Colon (tissue), 2 donors: ENCODE measurements at regions not wholly inside any gene's neighbourhood (a gene's known extent, or its start where the extent isn't known, plus 50 kb on each side); places are given as distances from the start of the nearest gene placed in this dataset.
"Not testable (repeated sequence)": the region's sequence is repeated elsewhere in the genome, so short reads cannot be mapped to it uniquely, and the experiment has no call there.

ENCODE experiments used
- FAIRE-seq: peaks from 2 replicates; lab custom pipeline; 2012; peaks lifted over from hg19 to GRCh38; lab: Jason Lieb, UNC
- donor health status: control.
- donor health status: control.

DNA sequence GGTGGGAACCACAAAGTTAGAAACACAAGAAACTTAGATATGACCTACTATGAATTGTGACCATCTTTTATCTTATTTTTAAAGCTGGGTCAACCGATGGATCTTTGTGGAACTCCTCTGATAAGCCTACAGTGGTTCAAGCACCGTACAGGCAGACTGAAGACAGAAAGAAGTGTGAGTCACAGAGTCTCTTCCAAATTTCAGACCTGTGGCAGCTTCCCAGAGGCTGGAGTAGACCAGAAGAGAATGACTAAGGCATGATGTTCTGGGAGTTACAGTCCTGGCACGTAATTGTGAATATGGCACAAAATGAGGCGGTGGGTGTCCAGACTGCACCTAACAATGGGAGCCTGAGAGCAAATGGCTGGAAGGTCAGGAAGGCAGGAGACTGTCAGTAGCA, 70.0 kb downstream of the LMO4 start:
- no peak for FAIRE-seq

DNA sequence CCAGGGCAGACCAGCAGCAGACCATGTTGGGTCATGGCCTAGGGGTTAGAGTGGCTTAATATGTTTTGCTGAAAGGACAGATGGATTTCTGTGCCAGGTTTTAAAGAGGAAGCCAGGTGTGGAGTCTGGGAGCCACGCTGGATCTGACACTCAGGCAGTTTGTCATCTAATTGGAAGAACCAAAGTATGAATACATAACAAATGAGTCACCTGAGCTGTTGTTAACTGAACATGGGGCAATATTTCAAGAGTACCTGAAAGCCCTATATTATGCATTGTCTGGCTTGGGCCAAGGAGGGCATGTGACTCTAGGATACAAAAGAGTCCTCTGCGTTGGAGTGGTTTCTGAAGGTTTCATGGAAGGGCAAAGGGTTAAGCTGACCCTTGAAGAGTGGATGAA, 70.6 kb downstream of the LMO4 start:
- FAIRE-seq, result no peak

DNA sequence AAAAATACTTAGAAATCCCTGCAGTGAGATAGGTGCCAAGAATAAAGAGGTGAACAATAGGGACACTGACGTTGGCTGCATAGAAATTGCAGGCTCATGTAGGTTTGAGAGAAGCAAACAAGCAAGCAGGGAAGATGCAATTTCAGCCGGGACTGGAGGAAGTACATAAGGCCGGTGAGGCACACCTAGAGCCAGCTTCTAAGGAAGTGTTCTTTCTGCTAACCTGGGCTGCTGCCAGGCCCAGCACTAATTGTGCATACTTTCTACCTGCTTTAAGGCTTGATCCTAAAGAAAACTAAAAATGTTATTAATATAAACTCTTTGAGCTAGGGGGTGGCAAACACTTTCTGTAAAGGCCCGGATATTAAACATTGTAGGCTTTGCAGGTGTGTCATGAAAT, 71.0 kb downstream of the LMO4 start:
- FAIRE-seq, result no peak

DNA sequence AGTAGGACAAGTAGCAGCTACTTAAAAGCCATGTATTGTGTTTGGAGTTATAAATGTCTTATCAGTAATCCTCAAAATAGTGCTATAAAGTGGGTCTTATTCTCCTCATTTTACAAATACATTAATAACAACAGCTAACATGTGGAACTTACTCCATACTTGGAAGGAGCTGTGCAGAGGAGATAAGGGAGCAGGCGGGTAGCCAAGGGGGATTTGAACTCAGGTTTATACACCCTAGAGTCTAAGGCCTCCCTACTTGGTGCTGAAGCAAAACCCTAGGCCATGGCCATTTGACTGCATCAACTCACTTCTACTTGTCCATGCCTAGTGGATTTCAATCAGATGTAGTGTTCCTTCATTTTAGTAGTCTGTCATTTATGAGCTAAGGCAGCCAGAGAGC, 72.1 kb downstream of the LMO4 start:
- FAIRE-seq, result no peak

DNA sequence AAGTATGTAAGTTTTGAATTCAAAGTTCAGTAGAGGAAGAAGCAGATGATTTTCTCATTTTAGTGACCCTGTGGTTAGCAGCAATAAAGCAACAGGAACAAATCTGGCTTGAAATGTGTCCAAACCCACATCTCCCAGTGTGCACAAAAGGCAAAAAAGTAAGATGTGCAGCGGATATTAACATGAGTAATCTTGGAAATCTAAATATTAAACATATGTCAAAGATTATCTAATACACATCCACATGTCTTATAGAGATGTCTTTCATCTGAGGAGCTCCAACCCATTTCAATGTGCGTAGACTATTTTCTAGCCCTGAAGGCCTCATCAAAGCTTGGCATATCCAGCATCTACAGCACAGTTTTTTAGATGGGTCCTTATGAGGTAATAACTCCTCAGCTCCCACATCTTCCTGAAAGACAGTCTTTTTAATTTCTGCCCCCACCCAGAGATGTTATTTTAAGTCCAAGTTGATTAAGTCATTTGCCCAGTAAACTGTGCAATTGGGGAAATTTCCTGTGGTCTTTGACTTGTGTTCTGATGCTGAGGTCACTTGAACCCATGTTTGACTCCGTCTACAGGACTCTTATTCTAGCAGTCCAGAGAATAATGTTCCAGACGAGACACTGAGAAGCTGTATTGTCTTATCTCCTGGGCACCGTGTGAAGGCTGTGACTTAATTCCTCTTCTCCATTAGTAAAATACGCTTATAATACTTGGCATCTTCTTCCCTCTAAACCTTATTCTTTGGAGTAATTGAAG, 73.7 kb downstream of the LMO4 start:
- no peak for FAIRE-seq

DNA sequence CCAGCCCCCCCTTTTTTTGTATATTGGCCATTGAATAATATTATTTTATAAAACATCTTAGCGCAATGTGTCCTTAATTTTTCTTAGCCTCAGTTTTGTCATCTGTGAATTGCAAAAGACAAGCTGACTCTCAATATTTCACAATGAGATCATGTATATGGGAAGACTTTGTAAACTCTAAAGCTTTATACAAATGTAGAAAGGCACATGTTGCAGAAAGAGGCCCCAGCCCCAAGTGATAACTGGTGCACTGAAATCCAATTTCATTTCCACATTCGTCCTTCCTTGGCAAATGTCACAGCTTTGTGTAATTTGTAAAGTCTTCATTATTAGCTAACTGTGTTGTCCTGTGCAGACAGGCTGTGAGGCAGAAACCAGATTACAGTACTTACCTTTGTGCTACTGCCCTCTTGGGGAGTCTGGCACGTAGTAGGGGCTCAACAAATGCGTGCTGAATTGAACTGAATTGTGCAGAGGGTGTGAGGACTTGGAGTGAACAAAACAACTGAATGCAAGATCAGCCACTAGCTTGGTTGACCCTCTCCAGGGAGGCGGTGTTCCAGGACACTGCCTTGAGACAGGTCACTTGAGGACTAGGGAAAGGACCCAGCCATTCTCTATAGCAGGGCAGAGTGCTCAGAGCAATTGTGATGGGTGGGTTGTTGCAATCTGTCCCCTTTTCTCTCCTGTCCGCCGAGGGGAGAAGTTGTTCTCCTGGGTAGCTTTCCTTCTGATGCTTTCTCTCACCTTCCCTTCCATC, 74.6 kb downstream of the LMO4 start:
- FAIRE-seq, result no peak

DNA sequence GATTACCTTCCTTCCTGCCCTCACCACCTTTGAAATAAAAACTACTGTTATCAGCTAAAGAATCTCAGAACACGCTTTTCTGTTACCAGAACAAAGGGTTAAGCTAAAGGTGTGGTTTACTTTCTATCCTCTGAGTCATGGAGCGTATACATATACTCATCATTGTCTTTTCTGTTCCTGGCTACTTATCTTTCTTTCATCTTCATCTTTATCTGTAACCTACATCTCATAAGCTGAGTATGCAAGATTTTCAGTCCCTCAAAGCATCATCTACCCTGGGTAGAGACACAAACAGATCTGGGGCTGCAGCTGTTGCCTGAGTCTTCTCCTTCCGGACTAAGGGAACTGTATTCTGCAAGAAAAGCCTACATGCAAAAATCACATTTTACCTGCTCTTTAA, 75.6 kb downstream of the LMO4 start:
- FAIRE-seq, result no peak

DNA sequence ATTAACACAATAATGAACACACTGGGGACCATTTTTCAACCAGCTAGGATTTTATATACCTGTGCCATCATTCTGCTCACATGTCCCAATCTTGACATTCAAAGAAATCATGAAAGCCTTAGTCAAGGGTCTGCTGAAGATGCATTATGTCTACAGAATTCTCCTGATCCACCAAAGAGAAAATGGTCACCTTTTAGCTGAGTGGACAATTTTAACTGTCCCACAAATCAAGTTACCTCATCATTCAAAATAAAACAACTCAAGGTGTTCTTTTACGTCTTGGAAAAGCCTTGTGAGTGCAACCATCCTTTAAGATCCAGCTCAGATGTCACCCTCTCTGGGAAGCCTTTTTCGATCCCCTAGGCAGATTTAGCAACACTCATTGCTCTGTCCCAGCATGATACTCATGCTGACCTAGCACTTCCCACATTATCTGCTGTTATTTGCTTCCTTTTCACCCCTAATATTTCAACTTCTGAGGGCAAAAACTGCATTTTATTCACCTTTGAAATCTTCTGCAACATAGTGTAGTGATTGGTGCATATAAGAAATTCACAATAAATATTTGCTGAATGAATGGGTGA, 80.1 kb downstream of the LMO4 start:
- FAIRE-seq, result no peak

DNA sequence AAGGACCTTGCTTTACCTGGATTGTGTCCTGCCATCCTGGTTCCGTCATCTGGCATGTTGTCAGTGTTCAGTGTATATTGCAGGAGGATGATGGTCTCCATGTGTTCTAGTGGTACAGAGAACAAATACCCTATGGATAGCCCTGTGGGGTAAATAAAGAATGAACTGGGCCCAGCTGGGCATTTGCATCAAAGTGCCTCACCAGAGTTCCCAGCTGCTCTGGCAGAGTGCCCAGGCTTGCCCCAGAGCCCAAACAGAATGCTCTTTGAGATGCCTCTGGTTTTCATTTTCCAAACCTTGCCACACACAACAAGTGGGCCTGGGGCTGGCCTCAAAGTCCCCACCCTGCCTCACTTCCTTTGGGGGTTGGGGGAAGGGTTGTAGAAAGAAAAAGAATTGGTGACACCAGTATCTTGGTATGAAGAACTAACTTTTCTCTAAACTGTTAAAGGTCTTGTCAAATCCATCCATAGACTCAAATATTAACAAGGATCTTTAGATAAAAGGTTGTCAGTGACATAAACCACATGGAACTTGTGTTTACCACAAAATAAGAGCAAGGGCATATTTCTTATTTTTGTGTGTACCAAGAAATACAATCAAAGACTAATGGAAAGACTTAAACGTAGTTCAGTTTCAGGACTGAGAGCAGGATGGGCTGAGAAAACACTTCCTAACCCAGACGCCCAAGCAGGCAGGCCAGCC, 82.2 kb downstream of the LMO4 start:
- no peak for FAIRE-seq

DNA sequence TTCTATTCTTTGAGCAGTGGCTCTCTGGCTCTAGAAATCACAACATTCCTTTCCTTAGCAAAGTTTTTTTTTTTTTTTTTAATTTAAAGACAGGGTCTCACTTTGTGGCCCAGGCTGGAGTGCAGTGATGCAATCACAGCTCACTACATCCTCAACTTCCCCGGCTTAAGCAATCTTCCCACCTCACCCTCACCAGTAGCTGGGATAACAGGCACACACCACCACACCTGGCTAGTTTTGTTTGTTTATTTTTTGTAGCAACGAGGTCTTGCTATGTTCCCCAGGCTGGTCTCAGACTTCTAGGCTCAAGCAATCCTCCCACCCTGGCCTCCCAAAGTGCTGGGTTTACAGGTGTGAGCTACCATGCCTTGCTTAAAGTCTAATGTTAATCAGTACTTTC, 85.2 kb downstream of the LMO4 start:
- FAIRE-seq, result not testable (repeated sequence)

DNA sequence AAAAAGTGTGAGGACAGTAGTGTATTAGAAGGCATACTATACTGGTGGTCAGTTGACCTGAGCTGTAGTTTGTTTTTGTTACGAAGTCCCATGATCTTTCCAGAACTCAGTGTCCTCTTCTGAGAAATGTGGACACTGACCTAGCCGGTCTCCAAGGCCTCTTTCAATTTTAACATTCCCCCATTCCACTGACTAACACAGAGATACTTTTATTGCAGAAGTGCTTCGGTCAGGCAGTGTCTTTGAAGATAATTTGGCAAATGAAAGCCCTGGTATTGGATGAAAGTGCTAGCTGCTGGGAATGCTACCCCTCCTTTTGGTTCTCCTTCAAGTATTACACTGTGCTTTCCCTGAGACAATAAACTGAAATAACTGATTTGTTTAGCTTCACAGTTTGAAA, 89.4 kb downstream of the LMO4 start:
- FAIRE-seq, result no peak

DNA sequence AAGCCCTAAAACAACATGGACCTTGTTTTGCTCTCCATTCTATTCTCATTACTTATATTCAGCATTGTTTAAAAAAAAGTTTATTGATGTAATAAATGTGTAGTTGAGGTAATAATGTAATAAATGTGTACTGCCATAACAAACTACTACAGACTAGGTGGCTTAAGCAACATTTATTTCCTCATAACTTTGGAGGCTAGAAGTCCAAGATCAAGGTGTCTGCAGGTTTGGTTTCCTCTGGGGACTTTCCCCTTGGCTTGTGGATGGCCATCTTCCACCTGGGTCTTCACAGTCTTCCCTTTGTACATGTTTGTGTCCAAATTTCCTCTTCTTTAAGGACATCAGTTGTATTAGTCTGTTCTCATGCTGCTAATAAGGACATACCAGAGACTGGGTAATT, 93.1 kb downstream of the LMO4 start:
- peak; percentile 74 for FAIRE-seq

DNA sequence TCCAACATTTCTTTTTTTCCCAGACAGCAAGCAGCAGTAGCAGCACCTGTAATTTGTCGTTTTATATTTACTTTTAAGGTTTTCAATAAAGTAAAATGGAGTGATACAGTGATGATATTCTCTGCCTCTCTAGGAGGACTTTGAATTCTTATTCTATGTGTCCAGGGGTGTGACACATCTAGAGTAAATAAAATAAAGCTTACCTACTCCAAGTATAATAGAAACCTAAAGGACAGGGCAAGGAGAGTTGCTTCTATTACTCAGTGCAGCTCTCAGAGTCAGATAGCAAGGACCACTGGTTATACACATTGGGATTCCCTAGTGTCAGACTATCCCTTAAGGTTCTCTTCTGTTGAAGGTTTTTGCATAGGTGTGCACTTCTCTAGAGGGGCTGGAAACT, 95.9 kb downstream of the LMO4 start:
- no peak for FAIRE-seq

DNA sequence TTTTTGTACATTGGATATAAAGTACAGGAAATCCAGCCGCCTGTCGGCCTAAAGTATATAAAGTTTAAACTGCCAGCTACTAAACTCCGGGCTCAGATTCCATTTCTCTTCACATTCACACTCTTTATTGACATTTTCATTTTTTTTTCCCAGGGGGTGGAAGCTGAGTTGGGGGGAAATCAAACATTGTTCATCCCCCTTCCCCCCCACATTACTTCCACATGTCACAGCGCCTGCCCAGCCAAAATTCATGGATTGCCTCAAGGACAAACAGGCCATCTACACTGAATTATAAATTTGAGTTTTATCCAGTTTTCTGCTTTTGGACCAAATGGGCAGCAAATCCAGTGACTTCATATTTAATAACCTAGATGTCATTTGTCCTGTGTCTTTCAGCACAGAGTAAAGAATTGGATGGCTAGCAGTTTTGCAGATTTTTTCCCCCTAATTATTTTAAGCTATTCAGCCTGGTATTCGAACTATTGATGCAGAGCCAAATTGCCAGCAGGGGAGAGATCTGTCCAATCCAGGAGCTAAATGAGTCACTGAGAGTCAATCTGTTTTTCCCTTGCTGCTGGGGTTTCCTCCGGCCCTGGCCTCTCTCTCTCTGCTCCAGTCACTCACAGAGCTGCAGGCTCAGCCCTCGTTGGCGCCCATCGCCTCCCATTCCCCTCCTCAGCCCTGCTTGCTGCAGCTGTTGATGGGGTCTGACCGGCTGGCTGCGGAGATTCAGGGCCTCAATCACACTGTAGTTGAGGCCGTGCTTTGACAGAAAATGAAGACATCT, 98.0 kb downstream of the LMO4 start:
- no peak for FAIRE-seq

DNA sequence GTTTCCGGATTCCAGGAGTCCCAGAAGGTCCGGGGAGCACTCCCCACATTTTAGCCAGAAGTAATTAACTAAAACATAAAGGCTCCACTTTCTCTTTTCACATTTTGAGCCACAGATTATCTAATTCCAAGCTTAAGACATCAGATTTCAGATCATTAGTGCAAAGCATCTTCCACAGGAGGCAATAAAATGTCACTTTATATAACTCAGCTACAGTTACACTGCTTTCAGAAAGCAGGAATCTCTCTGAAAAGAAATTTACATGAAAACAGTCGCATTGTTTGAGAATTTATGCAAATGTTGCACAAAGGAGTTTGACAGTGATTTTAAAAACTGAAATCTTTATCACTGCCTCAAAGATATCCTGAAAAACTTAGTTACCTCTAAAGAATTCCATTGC, 99.7 kb downstream of the LMO4 start:
- no peak for FAIRE-seq

DNA sequence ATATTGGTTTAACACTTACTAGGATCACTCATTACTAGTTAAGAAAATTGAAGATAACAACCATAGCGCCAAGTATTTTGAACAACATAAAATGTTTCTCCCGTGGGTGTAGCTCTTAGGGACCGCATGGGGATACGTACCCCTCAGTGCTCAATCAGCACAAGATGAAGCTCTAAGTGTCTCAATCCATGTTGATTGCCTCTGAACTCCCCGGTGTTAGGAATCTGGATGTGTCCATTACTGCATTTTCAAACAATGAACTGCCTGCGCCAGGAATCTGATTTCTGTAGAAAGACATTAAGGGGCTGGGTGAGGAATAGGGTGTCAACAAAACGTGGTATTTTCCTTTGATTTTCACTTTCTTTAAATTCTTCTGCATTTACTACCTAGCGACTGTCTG, 100.2 kb downstream of the LMO4 start:
- no peak for FAIRE-seq

DNA sequence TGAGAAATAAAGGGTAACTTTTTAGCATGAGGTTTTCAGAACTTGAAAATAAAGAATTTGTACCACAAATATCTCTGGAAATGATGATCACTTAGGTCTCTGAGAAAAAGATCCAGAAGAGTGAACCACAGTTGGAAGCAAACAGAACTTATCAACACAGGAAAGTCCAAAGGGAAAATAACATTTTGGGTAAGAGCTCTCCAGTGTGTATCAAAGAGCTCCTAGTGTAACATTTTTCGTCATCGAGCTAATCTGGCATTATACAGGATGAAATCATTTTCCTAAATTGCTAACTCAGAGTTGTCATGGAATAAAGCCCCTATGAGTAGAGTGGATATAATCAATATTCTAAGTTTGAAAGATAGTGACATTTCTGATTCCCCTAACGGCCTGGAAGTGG, 104.0 kb downstream of the LMO4 start:
- peak; percentile 10 for FAIRE-seq

DNA sequence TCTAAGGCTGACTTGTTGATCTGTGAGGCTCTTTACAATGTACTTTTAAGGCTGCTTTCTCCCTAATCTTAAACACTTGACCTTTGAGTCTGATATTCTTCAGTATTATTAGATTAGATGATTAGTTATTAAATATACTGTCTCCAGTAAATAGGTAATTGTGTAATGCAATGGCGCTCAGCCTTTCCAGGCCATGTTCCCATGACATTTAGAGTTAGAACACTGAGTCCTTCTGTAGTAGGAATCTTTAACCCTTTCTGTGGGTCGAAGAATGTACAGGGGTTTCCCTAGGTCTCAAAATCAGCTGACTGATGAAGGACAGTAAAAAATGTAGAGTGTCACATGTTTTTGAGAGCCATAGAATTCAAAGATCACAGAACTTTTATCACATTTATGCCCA, 104.4 kb downstream of the LMO4 start:
- not testable (repeated sequence) for FAIRE-seq

DNA sequence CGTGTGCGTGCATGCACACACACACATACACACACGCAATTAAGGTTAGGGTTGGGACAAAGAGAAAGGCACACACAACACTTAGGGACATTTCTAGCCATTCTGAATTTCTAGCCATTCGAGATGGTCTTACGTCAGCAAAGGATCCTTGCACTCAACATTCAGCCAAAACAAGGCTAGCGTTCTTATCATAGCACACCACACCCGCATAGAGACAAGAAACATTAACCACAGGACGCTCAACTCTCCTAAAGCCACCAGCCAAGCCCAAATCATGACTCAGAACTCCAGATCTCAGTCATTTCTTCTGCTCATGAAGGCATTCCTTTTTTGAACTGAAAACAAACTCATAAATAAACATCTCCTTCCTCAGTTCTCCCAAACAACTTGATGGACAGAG, 106.8 kb downstream of the LMO4 start:
- no peak for FAIRE-seq

DNA sequence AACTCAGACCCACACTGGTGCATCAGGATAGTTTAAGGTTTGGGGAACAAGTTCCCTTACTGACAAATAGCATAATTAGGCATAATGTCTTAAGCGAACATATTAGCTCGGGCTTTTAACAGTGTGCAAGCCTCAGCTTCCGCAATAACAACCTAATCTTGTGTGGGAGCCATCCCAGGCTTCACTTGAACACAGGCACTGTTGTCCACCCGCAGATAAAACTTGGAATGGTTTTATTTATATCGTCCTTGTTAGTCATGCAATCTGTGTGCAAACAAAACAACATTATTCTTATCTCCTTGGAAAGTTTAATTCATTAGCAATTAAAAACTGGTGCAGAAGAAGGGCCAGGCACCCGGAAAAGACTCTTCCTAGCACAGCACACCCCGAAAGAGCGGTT, 107.4 kb downstream of the LMO4 start:
- not testable (repeated sequence) for FAIRE-seq

DNA sequence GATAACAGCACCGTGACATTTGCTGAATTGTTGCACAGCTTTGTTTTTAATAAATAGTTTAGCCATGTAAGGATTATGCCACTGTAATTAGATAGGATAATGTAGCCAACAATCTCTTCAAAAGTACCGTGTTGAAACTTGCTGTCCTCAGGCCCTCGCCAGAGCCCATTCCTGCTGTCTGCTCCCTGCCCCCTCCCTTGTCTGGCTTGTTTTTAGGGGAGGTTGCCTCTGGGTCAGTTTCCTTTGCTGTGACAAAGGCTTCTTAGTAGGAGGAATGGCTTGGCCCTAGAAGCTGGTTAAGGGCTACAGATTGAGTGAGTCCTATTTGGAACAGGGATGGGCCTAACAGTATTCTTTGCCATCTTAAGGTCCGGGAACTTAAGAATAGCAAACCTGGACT, 107.9 kb downstream of the LMO4 start:
- no peak for FAIRE-seq

DNA sequence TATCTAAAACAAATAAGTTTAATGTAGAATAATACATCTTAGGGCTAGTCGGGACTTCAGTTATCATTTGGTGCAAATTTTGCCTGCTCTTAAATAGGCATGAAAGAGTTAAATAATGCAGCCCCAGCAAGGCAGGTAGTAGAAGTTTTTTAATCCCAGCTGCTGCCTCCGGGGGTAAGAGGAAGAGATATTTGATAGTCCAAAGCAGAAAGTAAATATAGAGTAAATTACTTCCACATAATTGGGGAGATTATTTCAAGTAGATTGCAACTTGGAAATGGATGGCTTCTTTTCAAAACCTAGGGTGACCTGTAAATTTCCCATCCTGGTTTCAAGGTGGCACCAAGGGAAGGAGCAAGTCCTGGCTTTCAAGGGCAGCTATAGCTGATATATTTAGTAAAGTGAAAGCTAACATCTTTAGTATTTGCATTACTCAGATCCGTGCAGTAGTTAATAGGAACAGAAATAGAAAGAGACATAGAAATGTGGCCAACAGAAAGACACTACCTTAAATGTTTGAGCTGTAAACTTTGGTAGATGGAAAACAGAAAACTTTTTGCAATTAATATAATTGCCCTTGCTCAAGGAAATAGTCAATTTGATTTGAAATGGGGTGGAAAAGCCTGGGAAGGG, 109.1 kb downstream of the LMO4 start:
- no peak for FAIRE-seq
